ENCODE measurements at regions not wholly inside any gene's neighbourhood (a gene's known extent, or its start where the extent isn't known, plus 50 kb on each side); places are given as distances from the start of the nearest gene placed in this dataset.
A peak's percentile ranks its signal among the peaks of the same experiment; 100 is the strongest.

DNA sequence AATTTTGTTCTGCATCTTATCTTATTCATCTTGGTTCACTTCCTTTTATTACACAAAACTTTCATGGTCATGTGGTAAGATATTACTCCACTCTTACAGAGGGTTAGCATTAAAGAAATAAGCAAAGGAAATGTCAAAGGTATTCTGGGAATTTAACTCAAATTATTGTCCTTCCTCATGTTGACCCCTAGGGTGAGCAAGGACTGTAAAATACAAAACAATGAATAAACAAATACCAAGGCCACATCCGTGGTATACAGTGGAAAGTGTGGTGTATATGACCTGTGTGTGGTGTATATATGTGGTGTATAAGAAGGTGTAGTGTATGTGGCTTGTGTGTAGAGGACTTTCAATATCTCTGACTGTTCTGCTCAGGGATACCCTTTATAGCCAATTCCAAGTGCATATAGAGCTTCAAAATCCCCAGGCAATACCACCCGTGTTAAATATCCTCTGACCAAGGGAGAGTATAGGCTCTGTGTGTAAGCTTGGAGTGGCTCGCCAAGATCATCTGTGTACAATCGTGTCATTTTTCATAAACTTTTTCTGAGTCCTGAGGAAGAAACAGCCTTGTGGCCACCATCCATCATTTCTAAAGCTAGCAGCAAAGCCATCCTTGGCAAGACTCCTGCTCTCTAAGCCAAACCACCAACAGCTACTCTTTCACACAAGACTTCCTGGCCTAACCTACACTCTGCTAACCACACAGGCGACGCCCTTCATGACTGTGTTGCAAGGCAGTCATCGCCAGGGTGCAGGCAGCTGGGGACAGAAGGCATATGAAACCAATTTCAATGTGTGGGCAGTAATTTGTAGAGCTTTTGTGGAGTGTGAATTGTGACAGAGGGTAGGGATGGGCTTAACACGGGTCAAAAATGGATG is 548.0 kb downstream of the ETS1 start:
- peak; percentile 39 to 62 for DNase-seq (ENCODE audit: low read depth in 2 of 2)

DNA sequence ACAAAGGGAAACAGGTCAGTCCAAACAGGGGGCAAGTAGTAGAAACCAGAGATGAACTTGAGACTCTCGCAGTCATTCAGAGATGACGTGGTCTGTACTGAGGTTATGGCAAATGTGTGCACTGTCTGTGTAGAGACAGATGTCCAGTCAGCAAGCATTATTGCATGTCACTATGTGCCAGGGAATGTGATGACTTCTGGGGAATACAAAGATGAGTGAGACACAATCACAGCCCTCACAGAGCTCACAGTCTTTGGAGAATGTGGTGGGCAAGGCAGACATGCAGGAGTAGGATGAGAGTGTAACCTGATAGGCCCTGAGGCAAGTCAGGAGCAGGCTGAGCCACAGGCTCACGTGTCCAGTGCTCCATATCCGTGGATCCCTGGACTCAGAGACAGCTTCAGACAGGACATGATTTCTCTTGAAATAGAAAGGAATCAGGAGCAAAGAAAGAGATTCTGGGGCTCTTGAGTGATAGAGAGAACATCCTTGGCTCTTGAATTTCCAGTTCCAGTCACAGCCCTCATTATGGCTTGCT is 550.7 kb downstream of the ETS1 start:
- DNase-seq (ENCODE audit: low read depth in 2 of 2) = no peak

DNA sequence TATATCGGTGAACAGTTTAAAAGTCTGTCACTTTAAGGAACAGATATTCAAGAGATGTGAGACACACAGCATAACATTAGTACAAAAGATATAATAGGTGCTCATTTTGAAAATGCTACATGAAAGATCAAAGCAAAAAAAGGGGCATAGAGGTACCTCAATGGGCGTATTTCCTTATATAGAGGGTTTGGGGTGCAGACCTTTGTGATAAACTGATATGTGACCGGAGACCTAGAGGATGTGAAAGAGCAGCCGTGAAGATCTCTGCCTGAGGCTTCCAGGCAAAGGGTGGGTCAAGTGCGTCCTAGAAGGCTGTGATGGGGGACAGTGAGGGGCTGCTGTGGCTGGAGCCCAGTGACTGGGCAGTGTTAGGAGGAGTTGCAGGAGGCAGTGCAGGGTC is 551.4 kb downstream of the ETS1 start:
- DNase-seq (ENCODE audit: low read depth in 2 of 2) = no peak

DNA sequence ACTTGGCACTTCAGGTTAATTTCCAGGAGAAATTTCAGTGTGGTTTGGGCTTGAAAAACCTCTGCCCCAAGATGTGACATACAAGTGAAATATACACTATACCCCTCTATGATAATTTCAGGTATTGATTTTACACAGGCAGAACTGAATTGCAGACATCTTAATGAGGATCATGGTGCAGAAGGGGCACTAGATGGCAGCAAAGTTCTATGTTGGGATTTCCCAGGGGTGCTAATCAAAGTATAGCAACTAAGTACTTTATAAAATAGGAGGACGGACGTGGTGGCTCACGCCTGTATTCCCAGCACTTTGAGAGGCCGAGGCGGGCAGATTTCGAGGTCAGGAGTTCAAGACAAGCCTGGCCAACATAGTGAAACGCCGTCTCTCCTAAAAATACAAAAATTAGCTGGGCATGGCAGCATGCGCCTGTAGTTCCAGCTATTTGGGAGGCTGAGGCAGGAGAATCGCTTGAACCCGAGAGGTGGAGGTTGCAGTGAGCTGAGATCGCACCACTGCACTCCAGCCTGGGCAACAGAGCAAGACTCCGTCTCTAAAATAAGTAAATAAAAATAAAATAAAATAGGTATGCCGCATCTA is 555.7 kb downstream of the ETS1 start:
- peak in 1 of 2 donors; percentile 56 for DNase-seq (ENCODE audit: low read depth in 2 of 2)

DNA sequence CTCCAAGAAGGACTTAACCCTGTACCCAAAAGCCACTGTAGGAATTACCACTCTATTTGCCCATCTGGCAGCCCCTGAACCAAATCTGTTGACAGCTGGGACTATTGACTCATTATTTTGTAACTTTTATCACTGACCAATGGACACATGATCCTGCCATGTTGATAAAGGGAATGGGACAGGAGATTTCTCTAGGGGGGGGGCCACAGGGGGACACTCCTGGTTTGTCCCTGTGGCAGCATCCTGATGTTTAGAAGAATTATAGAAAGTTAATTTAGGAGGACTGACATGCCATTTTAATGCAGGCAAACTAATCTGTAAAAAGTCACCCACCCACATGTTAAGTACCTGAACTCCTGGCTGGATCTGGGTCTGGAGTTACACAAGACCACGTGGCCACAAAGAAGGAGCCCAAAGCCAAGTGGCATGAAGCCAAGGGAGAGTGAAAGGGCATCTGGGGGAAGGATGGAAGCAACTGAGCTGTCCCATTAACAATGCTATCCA is 558.1 kb downstream of the ETS1 start:
- DNase-seq (ENCODE audit: low read depth in 2 of 2) = no peak

DNA sequence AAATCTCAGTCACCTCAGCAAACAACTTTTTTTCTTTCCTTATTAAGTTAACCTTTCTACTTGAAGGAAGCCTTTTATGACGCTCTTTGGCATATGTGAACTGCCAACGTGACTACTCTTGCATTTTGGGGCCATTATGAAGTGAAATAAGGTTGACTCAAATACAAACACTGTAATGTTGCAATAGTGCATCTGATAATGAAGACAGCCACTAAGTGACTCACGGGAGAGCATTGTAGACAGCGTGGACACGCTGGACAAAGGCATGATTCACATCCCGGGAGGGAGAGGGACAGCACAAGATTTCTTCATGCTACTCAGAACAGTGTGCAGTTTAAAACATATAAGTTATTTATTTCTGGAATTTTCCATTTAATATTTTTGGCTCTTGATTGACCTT is 560.8 kb downstream of the ETS1 start:
- no peak for DNase-seq (ENCODE audit: low read depth in 2 of 2)

DNA sequence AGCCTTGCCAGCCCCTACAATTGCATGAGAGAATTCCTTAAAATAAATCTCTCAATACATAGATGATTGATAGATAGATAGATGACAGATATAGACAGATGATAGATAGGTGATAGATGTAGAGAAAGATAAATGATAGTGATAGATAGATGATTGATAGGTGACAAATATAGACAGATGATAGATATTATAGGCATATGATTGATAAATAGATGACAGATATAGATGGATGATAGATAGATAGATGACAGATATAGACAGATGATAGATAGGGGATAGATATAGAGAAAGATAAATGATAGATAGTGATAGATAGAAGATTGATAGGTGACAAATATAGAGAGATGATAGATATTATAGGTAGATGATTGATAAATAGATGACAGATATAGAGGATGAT is 564.6 kb downstream of the ETS1 start:
- DNase-seq (ENCODE audit: low read depth in 2 of 2) = no peak

DNA sequence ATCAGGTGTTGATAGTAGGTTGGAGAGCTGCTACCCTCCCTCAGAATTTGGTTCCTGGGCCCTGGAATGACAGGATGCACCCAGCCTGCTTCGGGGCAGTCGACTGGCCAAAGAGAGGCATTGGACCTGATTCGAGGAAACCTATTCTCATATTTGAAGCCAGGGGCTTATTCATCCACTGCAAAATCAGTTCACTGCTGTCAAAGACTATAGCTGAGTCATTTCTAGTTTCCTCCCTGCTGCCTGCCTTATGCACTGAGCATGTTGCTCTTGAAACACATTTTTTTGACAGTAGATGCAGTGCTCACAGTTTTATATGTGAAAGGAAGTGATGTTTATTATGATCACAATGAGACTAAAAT is 565.4 kb downstream of the ETS1 start:
- no peak for DNase-seq (ENCODE audit: low read depth in 2 of 2)

DNA sequence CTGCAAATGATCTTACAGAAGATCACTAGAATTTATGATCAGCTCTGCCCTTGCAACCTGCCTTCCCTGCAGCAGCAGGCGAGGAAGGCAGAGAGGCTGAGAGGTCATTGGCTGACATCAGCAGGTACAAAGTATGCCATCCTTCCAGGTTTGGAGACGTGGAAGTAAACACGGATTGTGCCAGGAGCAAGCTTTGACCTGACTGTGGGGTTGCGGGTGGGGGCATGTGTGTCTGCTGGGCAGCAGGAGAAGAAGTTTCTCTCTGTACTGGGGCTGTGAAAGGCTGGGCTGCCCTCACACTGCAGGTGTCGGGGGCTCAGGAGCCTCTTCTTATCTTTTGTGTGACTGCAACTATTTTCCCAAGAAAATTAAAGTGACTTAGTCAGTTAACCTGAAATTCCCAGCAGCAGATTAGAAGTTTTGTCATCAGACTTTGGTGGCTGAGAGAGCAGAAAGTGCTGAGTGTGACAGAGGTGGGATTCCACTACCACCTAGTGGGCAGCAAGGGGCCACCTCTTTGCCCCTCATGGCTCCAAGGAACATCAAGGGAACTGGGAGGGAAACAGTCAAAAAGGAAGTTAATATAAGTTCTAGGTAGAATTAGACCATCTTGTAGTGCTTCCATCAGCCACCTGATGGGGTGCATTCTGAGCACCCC is 565.9 kb downstream of the ETS1 start:
- DNase-seq (ENCODE audit: low read depth in 2 of 2) = no peak

DNA sequence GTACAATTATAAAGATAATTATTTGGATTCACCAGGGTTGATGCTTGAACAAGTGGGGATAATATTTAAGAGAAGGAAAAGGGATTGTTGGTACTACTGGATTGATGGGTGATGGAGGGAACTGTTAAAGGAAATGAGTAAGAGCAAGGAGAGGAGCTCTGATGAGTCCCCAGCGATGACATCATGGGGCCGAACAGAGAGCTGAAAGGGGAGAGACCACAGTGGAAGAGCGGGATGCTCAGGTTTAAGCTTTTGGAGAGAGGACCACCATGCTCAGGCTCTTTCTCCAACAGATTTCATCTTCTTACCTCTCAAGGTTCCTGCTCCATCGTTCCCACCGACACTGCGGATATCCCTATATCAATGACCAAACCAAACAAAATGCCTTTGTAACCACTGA is 568.7 kb downstream of the ETS1 start:
- no peak for DNase-seq (ENCODE audit: low read depth in 2 of 2)

DNA sequence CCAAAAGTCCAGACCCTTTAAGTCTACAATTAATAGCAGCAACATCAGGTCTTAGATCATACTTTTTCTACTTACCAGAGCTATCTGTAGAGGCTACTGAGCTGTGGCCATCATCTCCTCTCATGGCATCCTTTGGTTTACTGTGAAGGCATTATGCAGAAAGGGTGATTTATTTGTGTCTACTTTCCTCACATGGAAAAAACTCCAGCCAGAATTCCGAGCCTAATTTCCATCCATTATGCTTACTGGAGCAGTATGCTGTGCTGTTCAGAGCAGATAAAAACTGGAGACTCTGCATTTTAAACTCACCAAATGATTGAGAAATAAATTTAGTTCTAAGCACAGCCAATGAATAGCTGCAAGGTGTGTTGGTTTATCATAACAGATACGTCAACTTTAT is 581.8 kb downstream of the ETS1 start:
- DNase-seq (ENCODE audit: low read depth in 2 of 2) = no peak

DNA sequence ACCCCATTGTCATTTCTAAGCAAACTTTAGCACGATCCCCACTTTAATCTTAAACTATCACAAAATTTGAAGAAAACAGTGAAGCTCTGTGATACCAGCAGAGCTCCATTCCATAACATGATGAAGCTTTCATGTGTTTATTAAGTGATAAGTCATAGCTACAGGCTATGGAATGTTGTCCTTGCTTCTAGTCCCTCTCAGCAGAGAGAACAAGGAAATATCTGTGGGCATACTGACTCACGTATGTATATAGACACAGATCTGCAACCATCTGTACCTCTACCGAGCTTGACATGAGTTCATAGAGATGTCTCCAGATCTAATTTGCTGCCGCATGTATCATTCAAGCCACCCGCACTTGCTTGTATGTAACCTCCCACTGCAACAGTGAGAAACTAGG is 588.9 kb downstream of the ETS1 start:
- no peak for DNase-seq (ENCODE audit: low read depth in 2 of 2)

DNA sequence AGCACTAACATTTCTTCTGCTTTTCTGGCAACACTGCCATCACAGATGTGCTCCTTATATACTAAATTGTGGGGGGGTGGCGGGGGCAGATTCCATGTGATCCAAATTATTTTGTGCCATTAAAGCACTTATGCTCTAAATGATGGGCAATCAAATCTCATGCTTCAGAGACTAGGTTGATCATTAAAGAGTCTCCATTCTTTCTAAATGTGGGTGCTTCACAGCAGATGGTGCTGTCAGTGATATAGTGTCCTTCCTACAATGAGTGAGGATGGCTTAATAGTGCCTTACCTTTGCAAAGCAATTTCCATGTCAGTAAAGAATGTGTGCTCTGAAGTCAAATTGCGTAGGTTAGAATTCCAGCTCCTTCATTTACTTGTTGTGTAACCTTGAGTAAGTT is 589.8 kb downstream of the ETS1 start:
- DNase-seq (ENCODE audit: low read depth in 2 of 2) = no peak

DNA sequence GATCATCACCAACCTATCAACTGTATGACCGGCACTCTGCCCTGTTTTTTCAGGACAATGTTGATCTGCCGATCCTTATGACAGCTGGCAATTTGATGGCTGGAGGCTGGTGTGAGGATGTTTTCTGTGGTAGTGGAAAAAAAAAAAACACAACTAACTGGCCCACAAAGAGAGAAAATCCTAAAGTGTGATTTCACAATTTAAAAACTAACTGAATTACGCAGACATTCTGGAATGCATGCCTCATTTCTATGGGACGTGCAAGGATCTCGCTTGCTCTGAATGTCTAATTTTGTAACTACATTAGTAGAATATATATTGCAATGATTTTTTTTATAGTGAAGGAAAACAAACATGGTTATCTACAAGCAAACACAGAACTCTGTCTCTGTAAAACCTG is 590.5 kb downstream of the ETS1 start:
- no peak for DNase-seq (ENCODE audit: low read depth in 2 of 2)

DNA sequence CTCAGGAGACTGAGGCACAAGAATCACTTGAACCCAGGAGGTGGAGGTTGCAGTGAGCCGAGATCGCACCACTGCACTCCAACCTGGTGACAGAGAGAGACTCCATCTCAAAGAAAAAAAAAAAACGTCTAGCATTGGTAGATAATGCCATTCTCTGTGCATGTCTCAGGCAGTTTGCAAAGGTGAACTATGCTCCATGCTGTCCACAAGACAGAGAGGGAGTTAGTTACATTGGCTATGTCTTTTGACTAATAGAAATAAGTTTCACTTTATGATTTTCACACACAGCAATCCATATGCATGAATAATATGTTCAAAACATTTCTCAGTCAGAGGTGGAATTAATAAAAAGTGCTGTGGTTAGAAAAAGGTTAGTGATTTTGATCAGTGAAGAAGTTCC is 591.4 kb downstream of the ETS1 start:
- no peak for DNase-seq (ENCODE audit: low read depth in 2 of 2)

DNA sequence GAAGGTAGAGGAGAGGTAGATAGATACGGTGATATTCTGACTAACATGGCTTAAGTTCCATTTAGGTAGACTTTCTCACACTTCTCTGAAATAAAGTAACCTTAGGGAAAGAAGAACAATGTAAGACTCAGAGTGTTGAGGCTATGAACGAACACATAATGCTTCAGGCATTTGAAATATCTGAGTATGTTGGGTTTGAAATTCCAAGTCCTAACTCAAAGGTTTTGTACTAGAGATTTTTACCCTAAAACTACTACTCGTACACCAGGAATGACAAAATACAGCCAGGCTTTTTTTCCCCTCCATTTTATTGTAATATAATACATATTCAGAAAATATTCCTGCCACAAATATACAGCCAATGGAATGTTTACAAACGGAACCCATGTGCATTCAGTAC is 592.6 kb downstream of the ETS1 start:
- DNase-seq (ENCODE audit: low read depth in 2 of 2) = no peak

DNA sequence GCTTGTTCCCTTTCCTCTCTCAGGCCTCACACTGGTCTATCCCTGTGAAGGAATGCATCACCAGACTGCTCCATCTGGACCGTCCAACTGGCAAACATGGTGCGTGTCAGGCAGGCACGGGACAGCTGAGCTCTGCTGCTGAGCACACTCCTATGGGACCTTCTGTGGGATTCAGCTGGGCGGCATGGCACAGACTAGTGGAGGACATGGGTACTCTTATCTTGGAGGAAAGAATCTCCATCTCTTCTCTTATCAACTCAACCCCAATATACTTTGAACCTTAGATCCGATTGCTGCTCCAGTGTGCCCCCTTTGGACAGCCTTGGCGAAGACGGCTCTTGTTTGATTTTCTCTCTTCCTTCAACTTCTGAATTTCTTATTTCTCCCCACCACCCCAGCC is 593.6 kb downstream of the ETS1 start:
- DNase-seq (ENCODE audit: low read depth in 2 of 2) = no peak

DNA sequence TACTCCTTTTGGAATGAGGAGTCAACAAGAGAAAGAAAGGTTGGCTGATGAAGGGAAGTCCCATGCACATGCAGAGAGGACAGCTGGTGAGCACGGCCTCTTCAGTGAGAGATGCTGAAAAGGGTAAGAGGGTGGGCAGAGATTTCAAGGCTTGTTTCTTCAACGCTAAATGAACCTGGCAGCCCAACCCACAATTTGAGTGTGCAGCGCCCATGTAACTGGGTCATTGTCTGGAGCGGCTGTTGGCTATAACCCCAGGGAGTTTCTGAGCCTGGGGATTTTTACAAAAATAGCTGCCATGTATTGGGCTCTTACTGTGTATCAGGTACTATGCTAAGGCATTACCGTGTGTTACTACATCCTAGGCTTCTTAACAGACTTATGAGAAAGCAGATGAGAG is 594.1 kb downstream of the ETS1 start:
- no peak for DNase-seq (ENCODE audit: low read depth in 2 of 2)

DNA sequence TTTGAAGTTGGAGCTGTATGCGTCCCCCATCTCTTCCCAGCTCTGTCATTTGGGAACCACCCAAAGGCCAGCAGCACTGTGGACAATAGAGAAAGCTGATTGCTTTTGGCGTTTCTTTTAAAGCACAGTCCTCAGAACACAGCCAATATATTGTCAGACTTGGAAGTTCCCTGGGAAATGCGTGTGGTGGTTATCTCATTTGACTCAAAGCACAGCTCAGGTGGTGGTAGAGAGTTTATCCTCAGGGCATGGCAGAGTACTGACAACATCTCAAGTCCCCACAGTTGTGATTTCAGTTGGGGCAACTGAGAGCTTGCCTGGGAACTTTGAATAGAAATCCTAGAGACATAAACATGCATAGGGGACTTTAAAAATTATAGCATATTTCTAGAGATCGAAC is 601.3 kb downstream of the ETS1 start:
- DNase-seq (ENCODE audit: low read depth in 2 of 2) = no peak

DNA sequence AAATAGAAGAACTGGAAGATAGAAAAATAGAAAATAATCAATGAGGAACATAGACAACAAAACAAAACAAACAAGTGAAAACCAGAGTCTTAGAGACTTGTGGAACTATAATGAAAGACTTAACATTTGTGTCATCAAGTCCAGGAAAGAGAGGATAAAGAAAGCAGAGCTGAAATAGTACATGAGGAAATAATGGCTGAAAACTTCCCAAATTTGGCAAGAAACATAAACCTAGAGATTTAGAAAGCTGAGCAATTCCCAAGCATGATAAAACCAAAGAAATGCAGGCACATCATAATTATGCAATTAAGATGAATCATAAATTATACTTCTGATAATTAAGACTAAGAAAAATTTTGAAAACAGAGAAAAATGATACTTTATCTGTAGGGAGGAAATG is 614.5 kb downstream of the ETS1 start:
- no peak for DNase-seq (ENCODE audit: low read depth in 2 of 2)

DNA sequence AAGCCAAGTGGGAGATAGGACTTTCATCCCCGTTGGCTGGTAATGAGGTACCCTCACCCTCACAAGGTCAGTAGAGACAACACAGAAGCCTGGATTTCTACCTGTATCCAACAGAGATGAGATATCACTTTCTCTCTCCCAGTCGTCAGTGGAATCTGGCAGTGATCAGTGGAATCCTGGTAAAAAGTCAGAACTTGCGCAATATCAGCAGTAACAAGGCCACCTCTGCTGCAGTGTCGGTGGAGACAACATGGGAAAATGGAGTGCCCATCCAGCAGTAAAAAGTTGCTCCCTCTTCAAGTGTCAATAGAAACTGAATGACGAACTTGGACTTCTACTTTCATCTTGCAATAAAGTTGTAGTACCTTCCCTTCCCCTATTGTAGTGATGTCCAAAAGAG is 615.9 kb downstream of the ETS1 start:
- no peak for DNase-seq (ENCODE audit: low read depth in 2 of 2)

DNA sequence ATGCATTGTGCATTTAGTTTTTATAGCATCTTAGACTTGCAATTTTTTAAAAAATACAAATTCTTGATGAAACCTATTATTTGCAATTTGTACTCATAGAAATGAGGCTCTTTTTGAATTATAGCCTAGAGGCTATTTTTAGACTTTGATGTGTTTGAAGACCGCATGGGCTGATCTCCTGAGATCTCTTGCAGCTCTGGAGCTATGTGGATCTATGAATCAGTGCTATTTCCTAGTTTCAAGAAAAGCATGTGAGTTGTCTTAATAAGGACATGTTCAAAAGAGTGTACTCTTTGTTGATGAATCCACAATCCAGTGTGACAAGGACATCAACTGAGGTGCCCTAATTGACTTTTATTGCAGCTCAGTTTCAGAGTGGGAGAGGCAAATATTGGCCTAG is 620.5 kb downstream of the ETS1 start:
- DNase-seq (ENCODE audit: low read depth in 2 of 2) = no peak

All from stimulated activated CD4-positive, alpha-beta T cell treated with anti-CD3 and anti-CD28 coated beads, Interleukin-1b, Interleukin-23, amount 100 ng/mL, for 4 hours (primary cell).